HG03469 (cell line): ENCODE measurements at regions not wholly inside any gene's neighbourhood (a gene's known extent, or its start where the extent isn't known, plus 50 kb on each side); places are given as distances from the start of the nearest gene placed in this dataset.
A peak's percentile ranks its signal among the peaks of the same experiment; 100 is the strongest.

Experiments used
- ATAC-seq: cut with Tn5 transposase; IDR thresholded peaks from one replicate; pipeline ENCODE4 v1.9.1; 2021; ENCODE audit warnings: mild to moderate bottlenecking, moderate library complexity, moderate number of reproducible peaks; ENCODE audit not compliant: unreplicated experiment

- no peak for ATAC-seq
Observed at GRCh38 chr9:106724566-106724965, 138.4 kb upstream of the ZNF462 start.

- ATAC-seq, result no peak
Observed at GRCh38 chr9:106726070-106726815, 136.7 kb upstream of the ZNF462 start.

- no peak for ATAC-seq
Observed at GRCh38 chr9:106727969-106728368, 135.0 kb upstream of the ZNF462 start.

- ATAC-seq, result no peak
Observed at GRCh38 chr9:106728860-106729259, 134.1 kb upstream of the ZNF462 start.

GRCh38 chr9:106731910-106732309 lies 131.1 kb upstream of the ZNF462 start:
- no peak for ATAC-seq

GRCh38 chr9:106733828-106734380 lies 129.1 kb upstream of the ZNF462 start:
- no peak for ATAC-seq

GRCh38 chr9:106737516-106737915 lies 125.5 kb upstream of the ZNF462 start:
- no peak for ATAC-seq

GRCh38 chr9:106738109-106738508 lies 124.9 kb upstream of the ZNF462 start:
- ATAC-seq, result no peak

- no peak for ATAC-seq
Observed at GRCh38 chr9:106745457-106745856, 117.5 kb upstream of the ZNF462 start.

GRCh38 chr9:106745876-106746275 lies 117.1 kb upstream of the ZNF462 start:
- ATAC-seq, result no peak

GRCh38 chr9:106751681-106752080 lies 111.3 kb upstream of the ZNF462 start:
- no peak for ATAC-seq

GRCh38 chr9:106752581-106752980 lies 110.4 kb upstream of the ZNF462 start:
- no peak for ATAC-seq

GRCh38 chr9:106753155-106753671 lies 109.8 kb upstream of the ZNF462 start:
- peak; percentile 94 for ATAC-seq

GRCh38 chr9:106755736-106756135 lies 107.2 kb upstream of the ZNF462 start:
- no peak for ATAC-seq

GRCh38 chr9:106757514-106757913 lies 105.5 kb upstream of the ZNF462 start:
- no peak for ATAC-seq

GRCh38 chr9:106758911-106759310 lies 104.1 kb upstream of the ZNF462 start:
- ATAC-seq, result peak; percentile 88

- ATAC-seq, result no peak
Observed at GRCh38 chr9:106761493-106761892, 101.5 kb upstream of the ZNF462 start.

- no peak for ATAC-seq
Observed at GRCh38 chr9:106766616-106767015, 96.3 kb upstream of the ZNF462 start.

- no peak for ATAC-seq
Observed at GRCh38 chr9:106769331-106769730, 93.6 kb upstream of the ZNF462 start.

- no peak for ATAC-seq
Observed at GRCh38 chr9:106771608-106772007, 91.4 kb upstream of the ZNF462 start.

- no peak for ATAC-seq
Observed at GRCh38 chr9:106772523-106773290, 90.3 kb upstream of the ZNF462 start.

GRCh38 chr9:106773750-106774149 lies 89.2 kb upstream of the ZNF462 start:
- no peak for ATAC-seq
